ENCODE measurements at regions not wholly inside any gene's neighbourhood (a gene's known extent, or its start where the extent isn't known, plus 50 kb on each side); places are given as distances from the start of the nearest gene placed in this dataset.

DNA sequence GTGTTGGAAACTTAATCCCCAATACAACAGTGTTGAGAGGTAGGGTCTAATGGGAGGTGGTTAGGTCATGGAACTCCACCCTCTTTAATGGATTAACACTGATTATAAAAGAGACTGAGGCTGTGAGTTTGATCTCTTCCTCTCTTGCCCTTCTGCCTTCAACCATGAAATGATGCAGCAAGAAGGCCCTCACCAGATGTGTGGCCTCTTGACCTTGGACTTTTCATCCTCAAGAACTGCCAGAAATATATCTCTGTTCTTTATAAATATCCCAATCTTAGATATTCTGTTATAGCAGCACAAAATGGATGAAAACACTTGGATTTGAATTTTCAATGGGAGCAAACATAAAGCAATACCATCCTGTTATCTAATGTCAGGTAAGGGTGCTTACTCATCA lies 67.6 kb downstream of the NMUR2 start:
- TF ChIP-seq, protein P1, sequence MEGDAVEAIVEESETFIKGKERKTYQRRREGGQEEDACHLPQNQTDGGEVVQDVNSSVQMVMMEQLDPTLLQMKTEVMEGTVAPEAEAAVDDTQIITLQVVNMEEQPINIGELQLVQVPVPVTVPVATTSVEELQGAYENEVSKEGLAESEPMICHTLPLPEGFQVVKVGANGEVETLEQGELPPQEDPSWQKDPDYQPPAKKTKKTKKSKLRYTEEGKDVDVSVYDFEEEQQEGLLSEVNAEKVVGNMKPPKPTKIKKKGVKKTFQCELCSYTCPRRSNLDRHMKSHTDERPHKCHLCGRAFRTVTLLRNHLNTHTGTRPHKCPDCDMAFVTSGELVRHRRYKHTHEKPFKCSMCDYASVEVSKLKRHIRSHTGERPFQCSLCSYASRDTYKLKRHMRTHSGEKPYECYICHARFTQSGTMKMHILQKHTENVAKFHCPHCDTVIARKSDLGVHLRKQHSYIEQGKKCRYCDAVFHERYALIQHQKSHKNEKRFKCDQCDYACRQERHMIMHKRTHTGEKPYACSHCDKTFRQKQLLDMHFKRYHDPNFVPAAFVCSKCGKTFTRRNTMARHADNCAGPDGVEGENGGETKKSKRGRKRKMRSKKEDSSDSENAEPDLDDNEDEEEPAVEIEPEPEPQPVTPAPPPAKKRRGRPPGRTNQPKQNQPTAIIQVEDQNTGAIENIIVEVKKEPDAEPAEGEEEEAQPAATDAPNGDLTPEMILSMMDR (IDR thresholded peaks at IDR 0.05 in 4 of 5, conservative IDR thresholded peaks at IDR 0.05 in 1 of 5) = no peak
- TF ChIP-seq POLR2A (IDR thresholded peaks at IDR 0.05) = no peak
- no peaks in the 10 kb centered on the region for H3K9me3 ChIP-seq
- intact Hi-C loops (cut with DNase I; ENCODE audit: low total_unique reads) = no loop called here

DNA sequence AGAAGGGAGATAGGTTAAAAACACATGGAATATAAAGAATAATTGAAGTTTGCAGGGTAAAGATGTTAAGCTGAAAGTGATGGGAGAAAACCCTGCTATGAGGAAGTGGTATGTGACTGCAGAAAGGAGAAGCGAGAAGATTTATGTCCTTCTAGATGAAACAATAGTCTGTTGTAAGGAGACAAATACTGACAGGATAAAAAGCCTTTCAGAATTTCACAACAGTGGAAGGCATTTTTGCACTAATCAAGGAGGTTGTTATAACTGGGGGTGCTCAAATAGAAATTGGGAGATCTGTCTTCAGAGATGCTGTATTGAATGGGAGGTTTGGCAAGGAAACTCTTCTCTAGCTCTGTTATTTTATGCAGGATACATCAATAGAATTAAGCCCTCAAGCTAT lies 69.6 kb downstream of the NMUR2 start:
- ATAC-seq (no peak), DNase-seq (no peak)
- Histone ChIP-seq H3K27ac (no peak overlapping the region), H3K4me1 (no peaks in the 10 kb centered on the region), H3K9me3 (no peaks in the 10 kb centered on the region), H3K27me3 (no peaks in the 10 kb centered on the region), H3K4me3 (no peak overlapping the region), H3K36me3 (no peaks in the 10 kb centered on the region)
- intact Hi-C loops (cut with DNase I; ENCODE audit: low total_unique reads) (no loop called here), in situ Hi-C loops (cut with MboI; ENCODE audit: low sequenced_read_pairs in 4 of 4) (no loop called here)
- TF ChIP-seq, protein P1 (IDR thresholded peaks at IDR 0.05 in 4 of 5, conservative IDR thresholded peaks at IDR 0.05 in 1 of 5) = no peak
- TF ChIP-seq POLR2A (IDR thresholded peaks at IDR 0.05) = no peak

More for the DNA sequence above, 67.6 kb downstream of the NMUR2 start:
- no peak for ATAC-seq
- Histone ChIP-seq H3K4me1 (no peaks in the 10 kb centered on the region), H3K27me3 (no peaks in the 10 kb centered on the region), H3K27ac (no peak overlapping the region), H3K36me3 (no peaks in the 10 kb centered on the region), H3K4me3 (no peak overlapping the region)
- in situ Hi-C loops (cut with MboI; ENCODE audit: low sequenced_read_pairs in 4 of 4) = no loop called here
- DNase-seq = no peak

DNA sequence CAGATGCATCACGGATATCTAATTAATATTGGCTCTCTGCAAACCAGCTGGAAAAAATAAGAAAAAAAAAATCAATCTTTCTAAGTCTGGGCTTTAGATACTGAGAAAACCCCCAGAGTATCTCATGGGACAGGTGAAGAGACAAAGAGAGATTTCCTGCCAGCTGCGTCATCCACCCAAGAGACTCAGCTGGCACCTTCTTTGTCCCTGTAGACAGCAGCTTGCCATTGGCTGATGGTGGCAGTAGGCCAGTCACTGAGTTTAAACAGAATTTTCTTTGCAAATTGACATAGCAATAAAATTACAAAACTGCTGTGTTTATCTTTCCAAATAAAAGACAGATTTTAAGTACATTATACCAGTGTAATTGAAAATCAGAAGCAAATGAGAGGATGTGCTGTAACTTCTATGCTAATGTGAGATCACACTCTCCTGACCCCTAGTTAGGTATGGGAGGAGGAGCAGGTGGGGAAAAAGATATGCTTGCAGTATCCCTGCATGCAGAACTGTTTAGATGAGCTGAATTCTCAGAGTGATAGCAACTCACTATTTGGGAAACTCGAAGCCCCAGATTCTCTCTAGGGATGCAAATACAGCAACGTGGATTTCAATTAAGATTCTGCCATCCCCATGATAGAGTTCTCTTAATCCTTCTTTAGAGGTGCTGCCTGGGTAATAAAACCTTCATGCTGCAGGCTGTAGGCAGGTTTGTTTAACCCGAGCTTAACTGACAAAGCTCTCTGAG lies 72.2 kb downstream of the NMUR2 start:
- DNase-seq = no peak
- Histone ChIP-seq H3K27me3 (no peaks in the 10 kb centered on the region), H3K27ac (no peak overlapping the region), H3K4me1 (no peaks in the 10 kb centered on the region), H3K9me3 (no peaks in the 10 kb centered on the region), H3K4me3 (no peak overlapping the region), H3K36me3 (no peaks in the 10 kb centered on the region)
- in situ Hi-C loops (cut with MboI; ENCODE audit: low sequenced_read_pairs in 4 of 4) (no loop called here), intact Hi-C loops (cut with DNase I; ENCODE audit: low total_unique reads) (no loop called here)
- no peak for TF ChIP-seq POLR2A (IDR thresholded peaks at IDR 0.05)
- TF ChIP-seq, protein P1 (IDR thresholded peaks at IDR 0.05 in 4 of 5, conservative IDR thresholded peaks at IDR 0.05 in 1 of 5) = no peak
- no peak for ATAC-seq

DNA sequence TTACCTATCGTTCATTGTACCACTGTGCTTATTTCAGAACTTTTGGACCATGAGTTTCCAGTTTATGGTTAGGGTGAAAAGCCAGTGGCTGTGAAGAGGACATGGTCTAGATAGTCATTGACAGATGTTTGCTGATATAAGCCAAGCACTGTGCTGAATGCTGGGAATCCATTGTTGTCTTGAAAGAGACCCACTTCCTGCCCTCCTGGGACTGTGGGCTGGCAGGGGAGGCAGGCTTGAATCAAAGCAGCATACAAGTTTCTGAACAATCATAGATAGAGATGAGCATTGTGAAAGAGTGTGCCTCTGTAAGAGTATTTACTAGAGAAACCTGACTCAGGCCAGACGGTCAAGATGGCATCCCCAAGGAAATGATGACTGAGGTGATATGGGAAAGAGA lies 73.4 kb downstream of the NMUR2 start:
- no peak overlapping the region for H3K4me3 ChIP-seq
- H3K27ac ChIP-seq = no peak overlapping the region
- no peak for DNase-seq
- H3K9me3 ChIP-seq = no peaks in the 10 kb centered on the region
- TF ChIP-seq, protein P1 (IDR thresholded peaks at IDR 0.05 in 4 of 5, conservative IDR thresholded peaks at IDR 0.05 in 1 of 5) = no peak
- TF ChIP-seq POLR2A (IDR thresholded peaks at IDR 0.05) = no peak
- H3K4me1 ChIP-seq = no peaks in the 10 kb centered on the region
- no peaks in the 10 kb centered on the region for H3K36me3 ChIP-seq
- in situ Hi-C loops (cut with MboI; ENCODE audit: low sequenced_read_pairs in 4 of 4) = no loop called here
- H3K27me3 ChIP-seq = no peaks in the 10 kb centered on the region
- intact Hi-C loops (cut with DNase I; ENCODE audit: low total_unique reads) = no loop called here
- ATAC-seq = no peak

DNA sequence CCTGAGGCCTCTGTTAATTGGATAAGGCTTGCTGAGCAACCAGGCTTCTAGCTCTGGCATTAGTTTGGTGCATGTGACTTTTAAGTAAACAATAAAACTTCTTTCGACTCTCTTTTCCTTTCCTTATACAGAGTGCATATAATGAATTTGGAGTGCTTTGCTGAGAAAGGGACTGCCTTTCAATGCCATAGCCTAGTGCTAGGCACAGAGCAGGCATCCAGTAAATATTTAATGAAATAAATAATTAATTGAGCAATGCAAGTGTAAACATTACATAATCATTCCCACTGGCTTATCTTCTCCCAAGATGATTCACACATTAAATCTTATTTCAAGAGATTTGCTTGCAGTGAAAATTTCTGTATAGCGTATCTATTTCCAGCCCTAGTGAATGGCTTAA lies 74.1 kb downstream of the NMUR2 start:
- in situ Hi-C loops (cut with MboI; ENCODE audit: low sequenced_read_pairs in 4 of 4) (no loop called here), intact Hi-C loops (cut with DNase I; ENCODE audit: low total_unique reads) (no loop called here)
- no peaks in the 10 kb centered on the region for H3K9me3 ChIP-seq
- ATAC-seq (no peak), DNase-seq (no peak)
- no peaks in the 10 kb centered on the region for H3K4me1 ChIP-seq
- TF ChIP-seq POLR2A (IDR thresholded peaks at IDR 0.05) = no peak
- TF ChIP-seq, protein P1 (IDR thresholded peaks at IDR 0.05 in 4 of 5, conservative IDR thresholded peaks at IDR 0.05 in 1 of 5) = no peak
- H3K27me3 ChIP-seq = no peaks in the 10 kb centered on the region
- no peaks in the 10 kb centered on the region for H3K36me3 ChIP-seq
- H3K4me3 ChIP-seq = no peak overlapping the region
- no peak overlapping the region for H3K27ac ChIP-seq
